GM06990 (cell line): ENCODE measurements at regions not wholly inside any gene's neighbourhood (a gene's known extent, or its start where the extent isn't known, plus 50 kb on each side); places are given as distances from the start of the nearest gene placed in this dataset.
"Not testable (repeated sequence)": the region's sequence is repeated elsewhere in the genome, so short reads cannot be mapped to it uniquely, and the experiment has no call there.

Experiments
- DNase-seq: peaks from one replicate; pipeline ENCODE4 v3.0.0-alpha.2; 2011; ENCODE audit not compliant: insufficient read length; ENCODE audit errors: extremely low read depth
- H3K27me3 ChIP-seq: replicated peaks from 2 replicates; pipeline ENCODE4 v1.6.0; 2011; ENCODE audit warnings: low read length; ENCODE audit not compliant: control insufficient read depth, insufficient read depth
- H3K36me3 ChIP-seq: 2 replicates; pipeline ENCODE4 v1.5.1; 2011; ENCODE audit warnings: low read length; ENCODE audit not compliant: control insufficient read depth, insufficient read depth
- H3K4me3 ChIP-seq: replicated peaks from 2 replicates; pipeline ENCODE4 v1.5.1; 2011; ENCODE audit warnings: low read depth, mild to moderate bottlenecking, control low read depth, low read length
- CTCF ChIP-seq: IDR thresholded peaks from 2 replicates; pipeline ENCODE4 v1.5.1; 2011; ENCODE audit warnings: low read length, control low read depth, mild to moderate bottlenecking, inconsistent platforms; ENCODE audit not compliant: insufficient read depth, poor library complexity, severe bottlenecking

- Histone ChIP-seq H3K36me3 (no peaks in the 10 kb centered on the region), H3K27me3 (no peaks in the 10 kb centered on the region), H3K4me3 (no peak overlapping the region)
- no peak for DNase-seq
- TF ChIP-seq CTCF: no peak
Measured at GRCh38 chr9:82135106-82135505, 146.5 kb downstream of the SPATA31D1 start.

- not testable (repeated sequence) for DNase-seq, H3K27me3 ChIP-seq, H3K36me3 ChIP-seq, H3K4me3 ChIP-seq
Measured at GRCh38 chr9:82138081-82138480, 149.5 kb downstream of the SPATA31D1 start.

GRCh38 chr9:82140471-82140870, 151.9 kb downstream of the SPATA31D1 start:
- no peaks in the 10 kb centered on the region for H3K36me3 ChIP-seq
- no peaks in the 10 kb centered on the region for H3K27me3 ChIP-seq
- no peak for DNase-seq
- H3K4me3 ChIP-seq: no peak overlapping the region
- TF ChIP-seq CTCF: no peak

- TF ChIP-seq CTCF: no peak
- DNase-seq: no peak
- Histone ChIP-seq H3K4me3 (no peak overlapping the region), H3K36me3 (no peaks in the 10 kb centered on the region), H3K27me3 (no peaks in the 10 kb centered on the region)
Measured at GRCh38 chr9:82144803-82145202, 156.2 kb downstream of the SPATA31D1 start.

- Histone ChIP-seq H3K36me3 (no peaks in the 10 kb centered on the region), H3K4me3 (no peak overlapping the region), H3K27me3 (no peaks in the 10 kb centered on the region)
- DNase-seq: no peak
- TF ChIP-seq CTCF: no peak
Measured at GRCh38 chr9:82146677-82147076, 158.1 kb downstream of the SPATA31D1 start.

- DNase-seq: no peak
- H3K4me3 ChIP-seq: no peak overlapping the region
- H3K36me3 ChIP-seq: no peaks in the 10 kb centered on the region
- no peaks in the 10 kb centered on the region for H3K27me3 ChIP-seq
- TF ChIP-seq CTCF: no peak
Measured at GRCh38 chr9:82147798-82148425, 159.3 kb downstream of the SPATA31D1 start.
